Loucy (cell line): ENCODE measurements at regions not wholly inside any gene's neighbourhood (a gene's known extent, or its start where the extent isn't known, plus 50 kb on each side); places are given as distances from the start of the nearest gene placed in this dataset.

ENCODE experiments used
- H2AFZ ChIP-seq: fragments of 200-600 bp; sonication (generic); 2 replicates; pipeline ENCODE4 v1.6.0; 2016; ENCODE audit warnings: antibody characterized with exemption, mild to moderate bottlenecking, low read length, moderate library complexity
- H3F3A ChIP-seq: fragments of 200-600 bp; 2 replicates; pipeline ENCODE4 v1.6.0; 2016; ENCODE audit warnings: antibody characterized with exemption, low read depth, mild to moderate bottlenecking
- H3K27me3 ChIP-seq: fragments of 200-600 bp; sonication (generic); 2 replicates; pipeline ENCODE4 v1.6.1; 2014; ENCODE audit warnings: low read length, mild to moderate bottlenecking; ENCODE audit not compliant: insufficient read depth, poor library complexity, severe bottlenecking
- H3K36me3 ChIP-seq: fragments of 200-600 bp; sonication (generic); 2 replicates; pipeline ENCODE4 v1.6.1; 2016; ENCODE audit warnings: low read length; ENCODE audit not compliant: insufficient read depth
- H3K4me1 ChIP-seq: fragments of 200-600 bp; sonication (generic); 2 replicates; pipeline ENCODE4 v1.5.1; 2014; ENCODE audit warnings: low read length, mild to moderate bottlenecking; ENCODE audit not compliant: insufficient read depth, poor library complexity, severe bottlenecking
- H3K4me2 ChIP-seq: fragments of 200-600 bp; sonication (generic); 2 replicates; pipeline ENCODE4 v1.6.0; 2014; ENCODE audit warnings: antibody characterized with exemption, low read length, low read depth, mild to moderate bottlenecking; ENCODE audit not compliant: poor library complexity, severe bottlenecking
- H3K4me3 ChIP-seq: fragments of 200-600 bp; sonication (generic); 2 replicates; pipeline ENCODE4 v1.5.1; 2014; ENCODE audit warnings: low read length, mild to moderate bottlenecking, mixed read lengths; ENCODE audit not compliant: poor library complexity, severe bottlenecking
- H3K79me2 ChIP-seq: fragments of 200-600 bp; sonication (generic); 2 replicates; pipeline ENCODE4 v1.6.1; 2014; ENCODE audit warnings: low read length; ENCODE audit not compliant: insufficient read depth
- H3K9ac ChIP-seq: fragments of 200-600 bp; sonication (generic); 2 replicates; pipeline ENCODE4 v1.6.0; 2014; ENCODE audit warnings: mild to moderate bottlenecking, low read depth, low read length, moderate library complexity; ENCODE audit not compliant: poor library complexity, severe bottlenecking
- H3K9me2 ChIP-seq: fragments of 200-600 bp; sonication (generic); replicated peaks from 2 replicates; pipeline ENCODE4 v1.6.1; 2016; ENCODE audit warnings: low read depth, low read length, mixed read lengths
- H3K9me3 ChIP-seq: fragments of 200-600 bp; sonication (generic); 2 replicates; pipeline ENCODE4 v1.6.1; 2014; ENCODE audit warnings: mild to moderate bottlenecking, antibody characterized with exemption, low read length, low read depth; ENCODE audit not compliant: insufficient read depth
- H4K20me1 ChIP-seq: fragments of 200-600 bp; sonication (generic); 2 replicates; pipeline ENCODE4 v1.6.0; 2014; ENCODE audit warnings: antibody characterized with exemption, low read length, mild to moderate bottlenecking; ENCODE audit not compliant: insufficient read depth, poor library complexity, severe bottlenecking
- EZH2phosphoT487 ChIP-seq: fragments of 200-600 bp; IDR thresholded peaks from 2 replicates; pipeline ENCODE4 v1.6.1; 2018; ENCODE audit warnings: antibody characterized with exemption, mild to moderate bottlenecking, moderate library complexity, borderline replicate concordance
- TF ChIP-seq, protein P1 (sequence below): fragments of 200-600 bp; sonication (generic); conservative IDR thresholded peaks from 2 replicates; pipeline ENCODE4 v1.5.1; 2014; ENCODE audit warnings: mild to moderate bottlenecking, antibody characterized with exemption, low read length

GRCh38 chr1:234765672-234766071 is 155.7 kb upstream of the IRF2BP2 start:
- no peaks in the 10 kb centered on the region for H3F3A ChIP-seq
- no peaks in the 10 kb centered on the region for H3K27me3 ChIP-seq
- H3K9me2 ChIP-seq, result no peaks in the 10 kb centered on the region
- H3K36me3 ChIP-seq, result no peaks in the 10 kb centered on the region
- no peak overlapping the region for H3K4me3 ChIP-seq
- TF ChIP-seq EZH2phosphoT487, result no peak
- TF ChIP-seq, protein P1, sequence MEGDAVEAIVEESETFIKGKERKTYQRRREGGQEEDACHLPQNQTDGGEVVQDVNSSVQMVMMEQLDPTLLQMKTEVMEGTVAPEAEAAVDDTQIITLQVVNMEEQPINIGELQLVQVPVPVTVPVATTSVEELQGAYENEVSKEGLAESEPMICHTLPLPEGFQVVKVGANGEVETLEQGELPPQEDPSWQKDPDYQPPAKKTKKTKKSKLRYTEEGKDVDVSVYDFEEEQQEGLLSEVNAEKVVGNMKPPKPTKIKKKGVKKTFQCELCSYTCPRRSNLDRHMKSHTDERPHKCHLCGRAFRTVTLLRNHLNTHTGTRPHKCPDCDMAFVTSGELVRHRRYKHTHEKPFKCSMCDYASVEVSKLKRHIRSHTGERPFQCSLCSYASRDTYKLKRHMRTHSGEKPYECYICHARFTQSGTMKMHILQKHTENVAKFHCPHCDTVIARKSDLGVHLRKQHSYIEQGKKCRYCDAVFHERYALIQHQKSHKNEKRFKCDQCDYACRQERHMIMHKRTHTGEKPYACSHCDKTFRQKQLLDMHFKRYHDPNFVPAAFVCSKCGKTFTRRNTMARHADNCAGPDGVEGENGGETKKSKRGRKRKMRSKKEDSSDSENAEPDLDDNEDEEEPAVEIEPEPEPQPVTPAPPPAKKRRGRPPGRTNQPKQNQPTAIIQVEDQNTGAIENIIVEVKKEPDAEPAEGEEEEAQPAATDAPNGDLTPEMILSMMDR, result no peak
- no peaks in the 10 kb centered on the region for H3K79me2 ChIP-seq
- no peak overlapping the region for H3K9ac ChIP-seq
- no peak overlapping the region for H3K4me2 ChIP-seq
- no peaks in the 10 kb centered on the region for H4K20me1 ChIP-seq
- no peak overlapping the region for H2AFZ ChIP-seq
- peaks cover 37% of the 10 kb centered on the region for H3K4me1 ChIP-seq
- H3K9me3 ChIP-seq, result no peaks in the 10 kb centered on the region

GRCh38 chr1:234765181-234765580 is 155.2 kb upstream of the IRF2BP2 start:
- Histone ChIP-seq H3K4me1 (peaks cover 37% of the 10 kb centered on the region), H2AFZ (no peak overlapping the region), H3F3A (no peaks in the 10 kb centered on the region)

GRCh38 chr1:234763910-234764309 is 153.9 kb upstream of the IRF2BP2 start:
- H3K9me3 ChIP-seq, result no peaks in the 10 kb centered on the region
- H3K4me3 ChIP-seq, result no peak overlapping the region
- no peak overlapping the region for H2AFZ ChIP-seq
- TF ChIP-seq, protein P1, result no peak
- no peak for TF ChIP-seq EZH2phosphoT487
- no peak overlapping the region for H3K9ac ChIP-seq
- no peaks in the 10 kb centered on the region for H3K9me2 ChIP-seq
- H3K4me1 ChIP-seq, result peaks cover 36% of the 10 kb centered on the region
- H3F3A ChIP-seq, result no peaks in the 10 kb centered on the region
- no peaks in the 10 kb centered on the region for H3K79me2 ChIP-seq
- H3K27me3 ChIP-seq, result no peaks in the 10 kb centered on the region
- no peaks in the 10 kb centered on the region for H4K20me1 ChIP-seq
- no peak overlapping the region for H3K4me2 ChIP-seq
- no peaks in the 10 kb centered on the region for H3K36me3 ChIP-seq

More at GRCh38 chr1:234765181-234765580, 155.2 kb upstream of the IRF2BP2 start:
- no peak for TF ChIP-seq EZH2phosphoT487
- TF ChIP-seq, protein P1, result no peak
- Histone ChIP-seq H3K4me2 (no peak overlapping the region), H3K9me3 (no peaks in the 10 kb centered on the region), H3K4me3 (no peak overlapping the region), H3K36me3 (no peaks in the 10 kb centered on the region), H3K9me2 (no peaks in the 10 kb centered on the region), H3K9ac (no peak overlapping the region), H3K27me3 (no peaks in the 10 kb centered on the region), H4K20me1 (no peaks in the 10 kb centered on the region), H3K79me2 (no peaks in the 10 kb centered on the region)
